WTC11 (cell line): ENCODE measurements at regions not wholly inside any gene's neighbourhood (a gene's known extent, or its start where the extent isn't known, plus 50 kb on each side); places are given as distances from the start of the nearest gene placed in this dataset.
"Not testable (repeated sequence)": the region's sequence is repeated elsewhere in the genome, so short reads cannot be mapped to it uniquely, and the experiment has no call there.

Experiments
- ATAC-seq: fragments of 200-7000 bp; cut with Tn5 transposase; 2 replicates; pipeline ENCODE4 v1.10.0; 2021; ENCODE audit warnings: mild to moderate bottlenecking, moderate library complexity
- CTCF ChIA-PET: fragments of 300-600 bp; sonication (Branson Sonifier 250); formaldehyde crosslinking; loops from one replicate; lab custom pipeline; 2021; ENCODE audit warnings: antibody characterized with exemption; lab: Charles Lee
- POLR2A ChIA-PET: fragments of 350-600 bp; sonication (Branson Sonifier 250); formaldehyde crosslinking; loops from one replicate; lab custom pipeline; 2021; ENCODE audit warnings: antibody characterized with exemption; lab: Charles Lee
- DNase-seq: peaks from one replicate; pipeline ENCODE4 v3.0.0; 2021; ENCODE audit warnings: low spot score
- H3K27ac Mint-ChIP-seq: 2 replicates; pipeline ENCODE4 v1.8.0; 2021; ENCODE audit warnings: mixed read lengths
- H3K27me3 Mint-ChIP-seq: 2 replicates; pipeline ENCODE4 v1.8.0; 2021; ENCODE audit warnings: low read depth, mild to moderate bottlenecking, moderate library complexity, mixed read lengths
- H3K36me3 Mint-ChIP-seq: 2 replicates; pipeline ENCODE4 v1.8.0; 2021; ENCODE audit warnings: mixed read lengths
- H3K4me1 Mint-ChIP-seq: 2 replicates; pipeline ENCODE4 v1.8.0; 2022; ENCODE audit warnings: mixed read lengths
- H3K4me3 Mint-ChIP-seq: 2 replicates; pipeline ENCODE4 v1.8.0; 2021; ENCODE audit warnings: mild to moderate bottlenecking, moderate library complexity, mixed read lengths
- H3K9me3 Mint-ChIP-seq: 2 replicates; pipeline ENCODE4 v1.8.0; 2021; ENCODE audit warnings: mixed read lengths
- ESRRA ChIP-seq: sonication (generic); formaldehyde crosslinking; IDR thresholded peaks from 2 replicates; pipeline ENCODE4 v1.8.1; 2022; ENCODE audit warnings: mild to moderate bottlenecking, missing genetic modification reagents, borderline replicate concordance
- GTF2I ChIP-seq: fragments of 250-450 bp; sonication (Bioruptor Pico); conservative IDR thresholded peaks from 2 replicates; pipeline ENCODE4 v1.4.0; 2021; ENCODE audit warnings: mild to moderate bottlenecking
- JUN ChIP-seq: sonication (generic); formaldehyde crosslinking; IDR thresholded peaks from 2 replicates; pipeline ENCODE4 v1.8.0; 2023; ENCODE audit warnings: mild to moderate bottlenecking, missing genetic modification reagents
- MYBL2 ChIP-seq: sonication (generic); formaldehyde crosslinking; IDR thresholded peaks from 2 replicates; pipeline ENCODE4 v1.8.1; 2023; ENCODE audit warnings: mild to moderate bottlenecking, moderate library complexity, missing genetic modification reagents
- NFYB ChIP-seq: sonication (generic); formaldehyde crosslinking; conservative IDR thresholded peaks from 2 replicates; pipeline ENCODE4 v1.8.0; 2022; ENCODE audit warnings: low read depth, missing genetic modification reagents
- RORB ChIP-seq: fragments of 250-450 bp; sonication (Bioruptor Pico); IDR thresholded peaks from 2 replicates; pipeline ENCODE4 v1.9.0; 2021; ENCODE audit warnings: mild to moderate bottlenecking
- SOX15 ChIP-seq: fragments of 250-450 bp; sonication (Bioruptor Pico); IDR thresholded peaks from 2 replicates; pipeline ENCODE4 v1.9.0; 2021; ENCODE audit warnings: mild to moderate bottlenecking
- TP53 ChIP-seq: sonication (generic); formaldehyde crosslinking; IDR thresholded peaks from 2 replicates; pipeline ENCODE4 v1.8.1; 2023; ENCODE audit warnings: mild to moderate bottlenecking, missing genetic modification reagents
- ZNF232 ChIP-seq: sonication (generic); formaldehyde crosslinking; IDR thresholded peaks from 2 replicates; pipeline ENCODE4 v1.8.0; 2022; ENCODE audit warnings: mild to moderate bottlenecking, missing genetic modification reagents
- TF ChIP-seq, protein P1 (sequence below): fragments of 200-600 bp; IDR thresholded peaks from 2 replicates; pipeline ENCODE4 v1.8.0; 2022; ENCODE audit warnings: antibody characterized with exemption
- TF ChIP-seq, protein P2 (sequence below): sonication (generic); formaldehyde crosslinking; conservative IDR thresholded peaks from 2 replicates; pipeline ENCODE4 v1.8.1; 2022; ENCODE audit warnings: mild to moderate bottlenecking, missing genetic modification reagents
- TF ChIP-seq, protein P3 (sequence below): sonication (generic); formaldehyde crosslinking; IDR thresholded peaks from 2 replicates; pipeline ENCODE4 v1.8.1; 2023; ENCODE audit warnings: mild to moderate bottlenecking, missing genetic modification reagents, moderate library complexity
- TF ChIP-seq, protein P4 (sequence below): sonication (generic); formaldehyde crosslinking; IDR thresholded peaks from 2 replicates; pipeline ENCODE4 v1.8.1; 2022; ENCODE audit warnings: mild to moderate bottlenecking, missing genetic modification reagents, moderate library complexity, borderline replicate concordance
- TF ChIP-seq, protein P5 (sequence below): sonication (generic); formaldehyde crosslinking; conservative IDR thresholded peaks from 2 replicates; pipeline ENCODE4 v1.8.1; 2023; ENCODE audit warnings: mild to moderate bottlenecking, low read depth, missing genetic modification reagents, moderate library complexity
- TF ChIP-seq, protein P6 (sequence below): sonication (generic); formaldehyde crosslinking; IDR thresholded peaks from 2 replicates; pipeline ENCODE4 v1.8.1; 2022; ENCODE audit warnings: low read depth, missing genetic modification reagents, borderline replicate concordance

DNA sequence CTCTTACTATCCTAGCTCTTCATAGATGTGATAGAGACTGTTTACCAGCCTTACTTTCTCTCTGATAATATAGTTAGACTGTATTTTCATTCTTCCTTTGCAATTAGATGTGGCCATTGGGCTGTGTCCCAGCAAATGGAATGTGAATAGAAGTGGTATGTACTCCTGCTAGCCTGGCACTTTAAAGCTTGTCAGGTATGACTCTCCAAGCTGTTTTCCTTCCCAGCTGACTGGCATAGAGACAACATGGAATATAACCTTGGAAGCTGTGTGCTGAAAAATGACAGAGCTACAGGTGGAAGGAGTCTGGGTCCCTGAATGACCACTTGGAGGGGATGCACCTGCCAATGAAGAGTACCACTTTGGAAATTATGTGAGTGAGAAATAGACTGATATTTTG is 116.2 kb downstream of the DIRAS2 start:
- no peaks in the 10 kb centered on the region for H3K27me3 Mint-ChIP-seq
- H3K4me3 Mint-ChIP-seq = no peak overlapping the region
- no peaks in the 10 kb centered on the region for H3K4me1 Mint-ChIP-seq
- CTCF ChIA-PET = no interaction called here
- ATAC-seq (no peak), DNase-seq (no peak)
- POLR2A ChIA-PET = no interaction called here
- peaks cover 12% of the 10 kb centered on the region for H3K9me3 Mint-ChIP-seq
- no peaks in the 10 kb centered on the region for H3K36me3 Mint-ChIP-seq
- H3K27ac Mint-ChIP-seq = no peak overlapping the region
- TF ChIP-seq JUN (CRISPR knock-in tag) (no peak), ESRRA (CRISPR knock-in tag) (no peak), TP53 (CRISPR knock-in tag) (no peak), RORB (no peak), SOX15 (CRISPR knock-in tag) (no peak), ZNF232 (CRISPR knock-in tag) (no peak), NFYB (CRISPR knock-in tag) (no peak), MYBL2 (CRISPR knock-in tag) (no peak)
- TF ChIP-seq, protein P1, sequence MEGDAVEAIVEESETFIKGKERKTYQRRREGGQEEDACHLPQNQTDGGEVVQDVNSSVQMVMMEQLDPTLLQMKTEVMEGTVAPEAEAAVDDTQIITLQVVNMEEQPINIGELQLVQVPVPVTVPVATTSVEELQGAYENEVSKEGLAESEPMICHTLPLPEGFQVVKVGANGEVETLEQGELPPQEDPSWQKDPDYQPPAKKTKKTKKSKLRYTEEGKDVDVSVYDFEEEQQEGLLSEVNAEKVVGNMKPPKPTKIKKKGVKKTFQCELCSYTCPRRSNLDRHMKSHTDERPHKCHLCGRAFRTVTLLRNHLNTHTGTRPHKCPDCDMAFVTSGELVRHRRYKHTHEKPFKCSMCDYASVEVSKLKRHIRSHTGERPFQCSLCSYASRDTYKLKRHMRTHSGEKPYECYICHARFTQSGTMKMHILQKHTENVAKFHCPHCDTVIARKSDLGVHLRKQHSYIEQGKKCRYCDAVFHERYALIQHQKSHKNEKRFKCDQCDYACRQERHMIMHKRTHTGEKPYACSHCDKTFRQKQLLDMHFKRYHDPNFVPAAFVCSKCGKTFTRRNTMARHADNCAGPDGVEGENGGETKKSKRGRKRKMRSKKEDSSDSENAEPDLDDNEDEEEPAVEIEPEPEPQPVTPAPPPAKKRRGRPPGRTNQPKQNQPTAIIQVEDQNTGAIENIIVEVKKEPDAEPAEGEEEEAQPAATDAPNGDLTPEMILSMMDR = no peak
- TF ChIP-seq, protein P2, sequence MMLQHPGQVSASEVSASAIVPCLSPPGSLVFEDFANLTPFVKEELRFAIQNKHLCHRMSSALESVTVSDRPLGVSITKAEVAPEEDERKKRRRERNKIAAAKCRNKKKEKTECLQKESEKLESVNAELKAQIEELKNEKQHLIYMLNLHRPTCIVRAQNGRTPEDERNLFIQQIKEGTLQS (CRISPR knock-in tag) = no peak
- TF ChIP-seq, protein P3, sequence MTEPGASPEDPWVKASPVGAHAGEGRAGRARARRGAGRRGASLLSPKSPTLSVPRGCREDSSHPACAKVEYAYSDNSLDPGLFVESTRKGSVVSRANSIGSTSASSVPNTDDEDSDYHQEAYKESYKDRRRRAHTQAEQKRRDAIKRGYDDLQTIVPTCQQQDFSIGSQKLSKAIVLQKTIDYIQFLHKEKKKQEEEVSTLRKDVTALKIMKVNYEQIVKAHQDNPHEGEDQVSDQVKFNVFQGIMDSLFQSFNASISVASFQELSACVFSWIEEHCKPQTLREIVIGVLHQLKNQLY (CRISPR knock-in tag) = no peak
- TF ChIP-seq, protein P4, sequence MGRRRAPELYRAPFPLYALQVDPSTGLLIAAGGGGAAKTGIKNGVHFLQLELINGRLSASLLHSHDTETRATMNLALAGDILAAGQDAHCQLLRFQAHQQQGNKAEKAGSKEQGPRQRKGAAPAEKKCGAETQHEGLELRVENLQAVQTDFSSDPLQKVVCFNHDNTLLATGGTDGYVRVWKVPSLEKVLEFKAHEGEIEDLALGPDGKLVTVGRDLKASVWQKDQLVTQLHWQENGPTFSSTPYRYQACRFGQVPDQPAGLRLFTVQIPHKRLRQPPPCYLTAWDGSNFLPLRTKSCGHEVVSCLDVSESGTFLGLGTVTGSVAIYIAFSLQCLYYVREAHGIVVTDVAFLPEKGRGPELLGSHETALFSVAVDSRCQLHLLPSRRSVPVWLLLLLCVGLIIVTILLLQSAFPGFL (CRISPR knock-in tag) = no peak
- TF ChIP-seq, protein P5, sequence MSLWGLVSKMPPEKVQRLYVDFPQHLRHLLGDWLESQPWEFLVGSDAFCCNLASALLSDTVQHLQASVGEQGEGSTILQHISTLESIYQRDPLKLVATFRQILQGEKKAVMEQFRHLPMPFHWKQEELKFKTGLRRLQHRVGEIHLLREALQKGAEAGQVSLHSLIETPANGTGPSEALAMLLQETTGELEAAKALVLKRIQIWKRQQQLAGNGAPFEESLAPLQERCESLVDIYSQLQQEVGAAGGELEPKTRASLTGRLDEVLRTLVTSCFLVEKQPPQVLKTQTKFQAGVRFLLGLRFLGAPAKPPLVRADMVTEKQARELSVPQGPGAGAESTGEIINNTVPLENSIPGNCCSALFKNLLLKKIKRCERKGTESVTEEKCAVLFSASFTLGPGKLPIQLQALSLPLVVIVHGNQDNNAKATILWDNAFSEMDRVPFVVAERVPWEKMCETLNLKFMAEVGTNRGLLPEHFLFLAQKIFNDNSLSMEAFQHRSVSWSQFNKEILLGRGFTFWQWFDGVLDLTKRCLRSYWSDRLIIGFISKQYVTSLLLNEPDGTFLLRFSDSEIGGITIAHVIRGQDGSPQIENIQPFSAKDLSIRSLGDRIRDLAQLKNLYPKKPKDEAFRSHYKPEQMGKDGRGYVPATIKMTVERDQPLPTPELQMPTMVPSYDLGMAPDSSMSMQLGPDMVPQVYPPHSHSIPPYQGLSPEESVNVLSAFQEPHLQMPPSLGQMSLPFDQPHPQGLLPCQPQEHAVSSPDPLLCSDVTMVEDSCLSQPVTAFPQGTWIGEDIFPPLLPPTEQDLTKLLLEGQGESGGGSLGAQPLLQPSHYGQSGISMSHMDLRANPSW = no peak

DNA sequence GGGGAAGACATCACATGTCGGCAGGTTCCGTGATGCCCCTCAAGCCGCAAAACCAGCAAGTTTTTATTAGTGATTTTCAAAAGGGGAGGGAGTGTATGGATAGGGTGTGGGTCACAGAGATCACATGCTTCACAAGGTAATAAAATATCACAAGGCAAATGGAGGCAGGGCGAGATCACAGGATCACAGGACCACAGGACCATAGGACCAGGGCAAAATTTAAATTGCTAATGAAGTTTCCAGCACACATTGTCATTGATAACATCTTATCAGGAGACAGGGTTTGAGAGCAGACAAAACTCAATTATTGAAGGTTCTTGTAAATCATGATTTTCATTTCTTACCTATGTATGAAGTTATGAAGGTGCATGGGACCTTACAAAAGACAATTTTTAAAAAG is 106.5 kb downstream of the DIRAS2 start:
- H3K9me3 Mint-ChIP-seq, H3K4me3 Mint-ChIP-seq, DNase-seq, H3K36me3 Mint-ChIP-seq, H3K27me3 Mint-ChIP-seq, ATAC-seq, POLR2A ChIA-PET: not testable (repeated sequence)
- Mint-ChIP-seq H3K4me1 (peaks cover 37% of the 10 kb centered on the region), H3K27ac (0 out of 2 replicates have a peak overlapping the region, but pooled peaks have one; percentile 37)
- CTCF ChIA-PET = interaction anchor here (1.2 to 1.4 kb wide), 3 partner anchors 12 to 218 kb away, joined by 4 read pairs; no protein-coding TSS in a partner anchor

DNA sequence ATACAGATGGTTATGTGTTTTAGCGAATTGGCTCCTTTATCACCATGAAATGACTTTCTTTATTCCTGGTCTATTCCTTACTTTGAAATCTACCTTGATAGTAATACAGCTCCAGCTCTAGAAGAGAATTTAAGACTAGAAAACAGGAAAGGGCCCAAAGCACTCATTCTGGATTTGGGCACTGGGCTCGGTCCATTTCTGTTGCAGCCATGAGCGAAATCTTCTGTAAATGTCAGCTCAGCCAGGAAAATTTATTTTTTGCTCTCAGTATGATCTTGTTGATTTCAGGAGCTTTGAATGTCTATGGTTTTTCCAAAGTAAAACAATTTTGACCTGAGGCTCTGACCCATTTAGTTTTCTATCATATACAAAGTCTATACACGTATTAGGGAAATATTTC is 104.1 kb downstream of the DIRAS2 start:
- no peaks in the 10 kb centered on the region for H3K27me3 Mint-ChIP-seq
- H3K27ac Mint-ChIP-seq = no peak overlapping the region
- H3K36me3 Mint-ChIP-seq = no peaks in the 10 kb centered on the region
- peaks cover 37% of the 10 kb centered on the region for H3K4me1 Mint-ChIP-seq
- no peak for ATAC-seq
- TF ChIP-seq, protein P6, sequence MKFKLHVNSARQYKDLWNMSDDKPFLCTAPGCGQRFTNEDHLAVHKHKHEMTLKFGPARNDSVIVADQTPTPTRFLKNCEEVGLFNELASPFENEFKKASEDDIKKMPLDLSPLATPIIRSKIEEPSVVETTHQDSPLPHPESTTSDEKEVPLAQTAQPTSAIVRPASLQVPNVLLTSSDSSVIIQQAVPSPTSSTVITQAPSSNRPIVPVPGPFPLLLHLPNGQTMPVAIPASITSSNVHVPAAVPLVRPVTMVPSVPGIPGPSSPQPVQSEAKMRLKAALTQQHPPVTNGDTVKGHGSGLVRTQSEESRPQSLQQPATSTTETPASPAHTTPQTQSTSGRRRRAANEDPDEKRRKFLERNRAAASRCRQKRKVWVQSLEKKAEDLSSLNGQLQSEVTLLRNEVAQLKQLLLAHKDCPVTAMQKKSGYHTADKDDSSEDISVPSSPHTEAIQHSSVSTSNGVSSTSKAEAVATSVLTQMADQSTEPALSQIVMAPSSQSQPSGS (CRISPR knock-in tag) = no peak
- TF ChIP-seq TP53 (CRISPR knock-in tag) (no peak), GTF2I (no peak)
- TF ChIP-seq, all 79 proteins: peak for 0
- H3K9me3 Mint-ChIP-seq = no peaks in the 10 kb centered on the region
- ChIA-PET POLR2A (no interaction called here), CTCF (no interaction called here)
- no peak for DNase-seq
- no peak overlapping the region for H3K4me3 Mint-ChIP-seq
